Right ventricle myocardium inferior (tissue), 1 donor: ENCODE measurements at regions not wholly inside any gene's neighbourhood (a gene's known extent, or its start where the extent isn't known, plus 50 kb on each side); places are given as distances from the start of the nearest gene placed in this dataset.

Experiments used
- ATAC-seq: fragments of 200-7000 bp; cut with Tn5 transposase; one replicate; pipeline ENCODE4 v1.9.1; 2020; ENCODE audit warnings: mild to moderate bottlenecking, moderate library complexity
- DNase-seq: peaks from one replicate; pipeline ENCODE4 v3.0.0; 2021; ENCODE audit errors: missing footprints
- intact Hi-C: fragments of 100-400 bp; cut with DNase I; formaldehyde crosslinking; loops from one replicate; pipeline ENCODE4 v1.11.0; 2022
- donor health status: DM: no; HTN: yes; CAD: no; lungs with severe emphysema.

- no peak for DNase-seq
- ATAC-seq = no peak
- intact Hi-C loops = no loop called here
These were observed 207.1 kb downstream of the TRAM1L1 start for GRCh38 chr4:116878280-116878679.

- DNase-seq (no peak), ATAC-seq (no peak)
- intact Hi-C loops = no loop called here
These were observed 208.3 kb downstream of the TRAM1L1 start for GRCh38 chr4:116877069-116877468.

- intact Hi-C loops = no loop called here
- DNase-seq (no peak), ATAC-seq (no peak)
These were observed 212.4 kb downstream of the TRAM1L1 start for GRCh38 chr4:116872941-116873340.

GRCh38 chr4:116872308-116872707 is 213.1 kb downstream of the TRAM1L1 start:
- DNase-seq (no peak), ATAC-seq (no peak)
- intact Hi-C loops = no loop called here

- ATAC-seq = no peak
- DNase-seq = no peak
- intact Hi-C loops = no loop called here
These were observed 214.7 kb downstream of the TRAM1L1 start for GRCh38 chr4:116870686-116871085.

GRCh38 chr4:116866106-116866505 is 219.3 kb downstream of the TRAM1L1 start:
- intact Hi-C loops = no loop called here
- ATAC-seq (no peak), DNase-seq (no peak)

GRCh38 chr4:116862592-116862991 is 222.8 kb downstream of the TRAM1L1 start:
- ATAC-seq = no peak
- no peak for DNase-seq
- intact Hi-C loops = no loop called here

- DNase-seq (no peak), ATAC-seq (no peak)
- intact Hi-C loops = no loop called here
These were observed 224.5 kb downstream of the TRAM1L1 start for GRCh38 chr4:116860891-116861290.

GRCh38 chr4:116849620-116850019 is 235.8 kb downstream of the TRAM1L1 start:
- intact Hi-C loops = no loop called here

GRCh38 chr4:116847616-116848015 is 237.8 kb downstream of the TRAM1L1 start:
- ATAC-seq (no peak), DNase-seq (no peak)
- intact Hi-C loops = no loop called here

More at GRCh38 chr4:116849620-116850019, 235.8 kb downstream of the TRAM1L1 start:
- DNase-seq (no peak), ATAC-seq (no peak)

- no peak for DNase-seq
- intact Hi-C loops = no loop called here
These were observed 245.6 kb downstream of the TRAM1L1 start for GRCh38 chr4:116839826-116840225.

GRCh38 chr4:116838609-116839008 is 246.8 kb downstream of the TRAM1L1 start:
- ATAC-seq (no peak), DNase-seq (no peak)
- intact Hi-C loops = no loop called here

More at GRCh38 chr4:116839826-116840225, 245.6 kb downstream of the TRAM1L1 start:
- no peak for ATAC-seq

GRCh38 chr4:116829187-116829586 is 256.2 kb downstream of the TRAM1L1 start:
- DNase-seq (no peak), ATAC-seq (no peak)
- intact Hi-C loops = no loop called here

GRCh38 chr4:116824172-116824571 is 261.2 kb downstream of the TRAM1L1 start:
- ATAC-seq (no peak), DNase-seq (no peak)
- intact Hi-C loops = no loop called here

GRCh38 chr4:116811730-116812129 is 273.6 kb downstream of the TRAM1L1 start:
- ATAC-seq (no peak), DNase-seq (no peak)
- intact Hi-C loops = no loop called here

- intact Hi-C loops = no loop called here
- ATAC-seq (no peak), DNase-seq (no peak)
These were observed 289.4 kb downstream of the TRAM1L1 start for GRCh38 chr4:116796022-116796421.

GRCh38 chr4:116788723-116789122 is 296.7 kb downstream of the TRAM1L1 start:
- no peak for DNase-seq
- intact Hi-C loops = no loop called here
- ATAC-seq = no peak

- no peak for ATAC-seq
- no peak for DNase-seq
- intact Hi-C loops = no loop called here
These were observed 330.3 kb downstream of the TRAM1L1 start for GRCh38 chr4:116755051-116755450.

- no peak for ATAC-seq
- DNase-seq = no peak
- intact Hi-C loops = no loop called here
These were observed 333.3 kb downstream of the TRAM1L1 start for GRCh38 chr4:116752027-116752426.

- intact Hi-C loops = no loop called here
- no peak for ATAC-seq
- DNase-seq = no peak
These were observed 348.6 kb downstream of the TRAM1L1 start for GRCh38 chr4:116736756-116737155.

GRCh38 chr4:116734178-116734577 is 351.2 kb downstream of the TRAM1L1 start:
- DNase-seq = no peak
- intact Hi-C loops = no loop called here
- ATAC-seq = no peak

GRCh38 chr4:116733370-116733769 is 352.0 kb downstream of the TRAM1L1 start:
- intact Hi-C loops = no loop called here
- no peak for ATAC-seq

More at GRCh38 chr4:116733370-116733769, 352.0 kb downstream of the TRAM1L1 start:
- no peak for DNase-seq
